Fibroblast of pulmonary artery (primary cell): ENCODE measurements at regions not wholly inside any gene's neighbourhood (a gene's known extent, or its start where the extent isn't known, plus 50 kb on each side); places are given as distances from the start of the nearest gene placed in this dataset.

Experiments used
- DNase-seq: peaks from one replicate; pipeline ENCODE4 v3.0.0-alpha.2; 2010; ENCODE audit warnings: low read depth
- H3K4me3 ChIP-seq: replicated peaks from 2 replicates; pipeline ENCODE4 v1.5.1; 2011; ENCODE audit warnings: low read depth, mild to moderate bottlenecking, control low read depth, low read length, moderate library complexity
- CTCF ChIP-seq: IDR thresholded peaks from 2 replicates; pipeline ENCODE4 v1.5.1; 2011; ENCODE audit warnings: mild to moderate bottlenecking, control low read depth, low read length, inconsistent platforms; ENCODE audit errors: missing control alignments

- no peak overlapping the region for H3K4me3 ChIP-seq
- DNase-seq: no peak
- TF ChIP-seq CTCF: no peak
These were observed 1195.6 kb upstream of the GBE1 start for GRCh38 chr3:82957079-82957478.

- H3K4me3 ChIP-seq: no peak overlapping the region
- DNase-seq: no peak
- no peak for TF ChIP-seq CTCF
These were observed 1193.0 kb upstream of the GBE1 start for GRCh38 chr3:82954486-82954885.

GRCh38 chr3:82942041-82942440 is 1180.6 kb upstream of the GBE1 start:
- DNase-seq: no peak
- no peak for TF ChIP-seq CTCF
- H3K4me3 ChIP-seq: no peak overlapping the region

- no peak for DNase-seq
- H3K4me3 ChIP-seq: no peak overlapping the region
- TF ChIP-seq CTCF: no peak
These were observed 1178.7 kb upstream of the GBE1 start for GRCh38 chr3:82940124-82940523.

- no peak for TF ChIP-seq CTCF
These were observed 1178.1 kb upstream of the GBE1 start for GRCh38 chr3:82939491-82940097.

GRCh38 chr3:82938821-82939328 is 1177.4 kb upstream of the GBE1 start:
- DNase-seq: no peak
- no peak overlapping the region for H3K4me3 ChIP-seq
- TF ChIP-seq CTCF: no peak

More at GRCh38 chr3:82939491-82940097, 1178.1 kb upstream of the GBE1 start:
- DNase-seq: no peak
- no peak overlapping the region for H3K4me3 ChIP-seq
